GM19467 (cell line): ENCODE measurements at regions not wholly inside any gene's neighbourhood (a gene's known extent, or its start where the extent isn't known, plus 50 kb on each side); places are given as distances from the start of the nearest gene placed in this dataset.

Experiments
- ATAC-seq: cut with Tn5 transposase; IDR thresholded peaks from one replicate; pipeline ENCODE4 v1.9.1; 2021; ENCODE audit warnings: mild to moderate bottlenecking, moderate library complexity; ENCODE audit not compliant: unreplicated experiment

DNA sequence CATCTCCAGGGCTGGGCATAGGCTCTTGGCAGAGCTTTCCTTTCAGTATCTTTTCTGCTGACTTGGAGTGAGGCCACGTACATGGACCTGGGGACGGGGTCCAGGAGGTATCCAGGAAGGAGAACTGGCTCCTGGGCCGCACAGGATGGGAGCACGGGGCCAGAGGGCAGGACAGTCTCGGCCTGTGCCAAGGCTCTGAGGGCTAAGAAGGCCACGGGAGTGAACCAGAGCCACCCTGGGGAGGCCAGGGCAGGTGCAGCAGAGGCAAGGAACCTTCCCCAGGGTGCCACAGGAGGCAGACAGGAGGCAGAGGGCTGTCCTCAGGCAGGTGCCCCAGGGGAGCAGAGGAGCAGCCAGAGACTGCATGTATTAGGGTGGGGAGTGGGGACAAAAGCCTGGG, 50.3 kb downstream of the PLXNA1 start:
- ATAC-seq: no peak

DNA sequence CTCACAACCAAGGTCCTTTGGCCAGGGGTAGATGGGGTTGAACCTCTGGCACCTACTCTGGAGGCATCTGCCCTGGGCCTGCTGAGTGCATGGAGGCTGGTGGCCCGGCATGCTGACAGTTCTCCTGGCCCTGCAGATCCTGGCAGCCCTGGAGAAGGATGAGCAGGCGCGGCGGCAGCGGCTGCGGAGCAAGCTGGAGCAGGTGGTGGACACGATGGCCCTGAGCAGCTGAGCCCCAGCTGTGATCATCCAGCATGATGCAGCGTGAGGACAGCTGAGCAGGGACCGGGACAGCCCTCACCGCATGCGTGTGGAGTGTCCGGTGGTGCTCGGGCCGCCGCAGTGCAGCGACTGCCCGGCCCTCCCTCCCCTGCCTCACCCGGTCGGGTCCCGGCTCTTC, 50.9 kb downstream of the PLXNA1 start:
- ATAC-seq: no peak

DNA sequence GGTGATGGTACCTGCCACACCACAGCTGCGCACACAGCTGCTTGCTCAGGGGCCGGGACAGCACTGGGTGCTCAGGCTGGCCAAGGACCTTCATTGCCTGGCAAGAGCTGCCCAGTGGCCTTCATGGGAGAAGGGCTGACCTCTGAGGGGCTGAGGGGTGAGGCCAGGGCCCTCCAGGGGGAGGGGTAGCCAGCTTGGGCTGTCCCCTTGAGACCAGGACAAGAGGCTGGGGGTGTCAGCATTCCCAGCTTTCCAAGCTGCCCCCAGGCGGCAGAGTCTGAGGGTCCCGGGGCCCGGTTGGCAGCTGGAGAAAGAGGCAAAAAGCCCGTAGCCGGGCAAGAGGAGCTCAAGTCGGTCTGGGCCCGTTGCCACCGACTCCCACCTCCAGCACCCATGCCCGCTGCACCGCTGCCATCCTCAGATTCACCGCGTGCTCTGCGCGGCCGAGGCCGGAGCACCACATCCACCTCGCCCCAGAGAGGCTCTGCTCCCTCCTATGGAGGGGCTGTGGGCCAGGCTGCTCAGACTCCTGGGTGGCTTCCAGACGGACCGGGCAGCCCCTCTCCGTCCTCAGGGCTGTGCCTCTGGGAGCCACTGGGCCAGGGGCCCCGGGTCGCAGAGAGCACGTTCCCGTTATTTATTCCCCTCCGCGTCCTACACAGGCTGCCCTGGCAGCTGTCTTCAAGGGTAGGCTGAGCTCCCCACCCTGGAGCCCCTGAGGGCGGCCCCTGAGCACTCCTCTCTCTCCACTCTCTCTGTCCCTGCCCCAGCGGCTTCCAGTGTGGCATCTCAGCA, 51.5 kb downstream of the PLXNA1 start:
- ATAC-seq: no peak

- no peak for ATAC-seq
Measured at GRCh38 chr3:127034990-127035652, 52.2 kb downstream of the PLXNA1 start.

DNA sequence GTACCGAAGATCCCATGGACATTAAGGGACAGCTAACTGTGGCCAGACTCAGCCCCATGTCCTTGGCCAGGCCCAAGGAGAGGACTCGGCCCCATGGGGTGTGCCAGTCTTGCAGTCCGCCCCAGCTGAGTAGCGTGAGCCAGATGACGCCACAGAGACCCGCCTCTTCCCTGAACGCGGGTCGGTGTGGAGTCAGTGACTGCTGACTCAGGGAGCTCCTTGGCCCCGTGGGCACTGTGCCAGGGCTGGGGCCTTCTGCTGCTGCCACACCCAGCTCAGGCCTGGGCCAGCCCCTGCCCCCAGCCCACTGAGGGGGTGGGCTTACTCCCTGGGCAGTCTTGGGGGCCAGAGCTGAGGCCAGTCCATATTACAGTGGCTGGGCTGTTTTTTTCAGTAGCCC, 52.8 kb downstream of the PLXNA1 start:
- no peak for ATAC-seq

DNA sequence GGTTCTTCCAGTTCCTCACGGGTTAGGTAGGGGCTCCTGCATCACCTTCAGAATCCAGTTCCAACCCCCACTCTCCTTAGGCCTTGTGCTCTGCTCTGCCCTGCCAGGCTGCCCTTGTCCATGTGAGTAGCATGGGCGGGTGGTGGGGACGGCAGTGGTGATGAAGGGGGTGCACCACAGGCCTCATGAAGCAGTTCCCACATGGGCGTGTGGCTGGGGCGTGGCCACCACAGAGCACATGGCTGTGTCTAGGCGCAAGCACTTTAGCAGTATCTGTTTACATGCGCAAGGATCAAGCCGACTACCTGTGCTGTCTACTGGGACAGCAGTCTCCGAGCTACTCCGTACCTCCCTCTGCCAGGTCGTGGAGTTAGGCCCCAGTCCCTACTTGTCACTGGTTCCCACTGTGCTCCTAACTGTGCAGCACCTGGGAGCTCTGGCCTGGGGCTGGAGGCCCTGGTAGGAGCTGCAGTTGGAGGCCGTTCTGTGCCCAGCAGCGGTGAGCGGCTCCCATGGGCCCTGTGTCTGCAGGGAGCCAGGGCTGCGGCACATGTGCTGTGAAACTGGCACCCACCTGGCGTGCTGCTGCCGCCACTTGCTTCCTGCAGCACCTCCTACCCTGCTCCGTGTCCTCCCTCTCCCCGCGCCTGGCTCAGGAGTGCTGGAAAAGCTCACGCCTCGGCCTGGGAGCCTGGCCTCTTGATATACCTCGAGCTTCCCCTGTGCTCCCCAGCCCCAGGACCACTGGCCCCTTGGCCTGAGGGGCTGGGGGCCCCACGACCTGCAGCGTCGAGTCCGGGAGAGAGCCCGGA, 53.5 kb downstream of the PLXNA1 start:
- ATAC-seq: no peak

DNA sequence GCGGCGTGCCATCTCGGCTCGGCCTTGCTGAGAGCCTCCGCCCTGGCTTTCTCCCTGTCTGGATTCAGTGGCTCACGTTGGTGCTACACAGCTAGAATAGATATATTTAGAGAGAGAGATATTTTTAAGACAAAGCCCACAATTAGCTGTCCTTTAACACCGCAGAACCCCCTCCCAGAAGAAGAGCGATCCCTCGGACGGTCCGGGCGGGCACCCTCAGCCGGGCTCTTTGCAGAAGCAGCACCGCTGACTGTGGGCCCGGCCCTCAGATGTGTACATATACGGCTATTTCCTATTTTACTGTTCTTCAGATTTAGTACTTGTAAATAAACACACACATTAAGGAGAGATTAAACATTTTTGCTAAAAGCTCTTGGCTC, 54.1 kb downstream of the PLXNA1 start:
- ATAC-seq: no peak

GRCh38 chr3:127037418-127037841, 54.5 kb downstream of the PLXNA1 start:
- no peak for ATAC-seq

DNA sequence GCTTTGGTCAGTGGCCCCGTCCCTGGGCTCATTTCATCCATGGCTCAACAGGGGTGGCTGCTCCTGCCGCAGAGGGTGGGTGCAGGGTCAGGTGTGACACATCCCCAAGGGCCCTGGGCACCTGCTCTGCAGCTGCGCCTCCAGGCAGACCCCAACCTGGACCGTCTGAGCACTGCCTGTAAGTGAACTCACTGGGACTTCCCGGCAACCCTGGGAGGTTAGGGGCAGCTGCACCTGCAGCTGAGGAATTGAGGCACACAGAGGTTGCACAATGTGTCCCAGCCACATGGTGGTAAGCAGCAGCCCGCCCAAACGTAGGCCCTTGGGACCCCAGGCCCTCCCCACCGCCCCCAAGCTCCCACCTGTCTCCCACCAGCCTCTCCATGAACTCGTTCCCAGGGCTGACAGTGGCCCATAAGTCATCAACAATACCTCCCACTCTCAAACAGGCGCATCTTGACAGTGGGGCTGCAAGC, 55.1 kb downstream of the PLXNA1 start:
- ATAC-seq: no peak

DNA sequence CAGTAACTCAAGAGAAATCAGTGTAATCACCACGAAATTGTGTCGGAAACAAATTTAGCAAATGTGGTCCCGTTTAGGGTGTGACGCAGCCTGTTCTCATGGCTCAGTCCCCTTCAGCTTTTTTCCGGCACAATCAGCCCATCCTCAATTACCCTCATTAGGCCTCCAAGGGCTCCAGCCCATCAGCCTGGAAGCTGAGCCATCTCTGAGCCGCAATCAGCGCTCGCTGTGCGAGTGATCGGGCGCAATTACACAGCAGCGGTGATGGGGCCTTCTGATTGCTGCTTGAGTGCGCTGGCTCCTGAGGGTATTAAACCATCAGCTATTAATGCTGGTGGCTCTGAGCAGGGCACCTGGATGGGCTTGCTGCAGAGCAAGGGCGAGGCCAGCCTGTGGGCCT, 55.6 kb downstream of the PLXNA1 start:
- ATAC-seq: no peak

- no peak for ATAC-seq
Measured at GRCh38 chr3:127038923-127039581, 56.1 kb downstream of the PLXNA1 start.

DNA sequence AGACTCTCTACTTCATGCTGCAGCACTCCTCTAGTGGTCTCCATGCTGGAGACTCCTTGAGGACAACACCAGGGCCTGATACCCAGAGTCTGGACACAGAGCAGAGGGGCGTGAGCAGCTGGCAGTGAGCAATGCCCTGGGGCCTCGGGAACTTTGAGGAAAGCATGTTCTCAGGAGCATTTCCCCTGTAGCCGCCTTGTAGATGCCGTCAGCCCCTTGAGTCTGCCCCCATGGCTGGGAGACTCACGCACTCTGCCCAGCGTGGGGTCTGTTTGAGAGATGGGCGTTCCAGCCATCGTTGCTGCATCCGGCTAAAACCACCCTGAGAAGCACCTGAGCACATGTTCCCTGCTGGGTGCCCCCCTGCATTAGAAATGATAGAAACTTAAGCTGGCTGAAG, 56.8 kb downstream of the PLXNA1 start:
- ATAC-seq: no peak

GRCh38 chr3:127040216-127040615, 57.3 kb downstream of the PLXNA1 start:
- no peak for ATAC-seq

GRCh38 chr3:127041264-127041820, 58.4 kb downstream of the PLXNA1 start:
- no peak for ATAC-seq

GRCh38 chr3:127041933-127042332, 59.0 kb downstream of the PLXNA1 start:
- no peak for ATAC-seq

DNA sequence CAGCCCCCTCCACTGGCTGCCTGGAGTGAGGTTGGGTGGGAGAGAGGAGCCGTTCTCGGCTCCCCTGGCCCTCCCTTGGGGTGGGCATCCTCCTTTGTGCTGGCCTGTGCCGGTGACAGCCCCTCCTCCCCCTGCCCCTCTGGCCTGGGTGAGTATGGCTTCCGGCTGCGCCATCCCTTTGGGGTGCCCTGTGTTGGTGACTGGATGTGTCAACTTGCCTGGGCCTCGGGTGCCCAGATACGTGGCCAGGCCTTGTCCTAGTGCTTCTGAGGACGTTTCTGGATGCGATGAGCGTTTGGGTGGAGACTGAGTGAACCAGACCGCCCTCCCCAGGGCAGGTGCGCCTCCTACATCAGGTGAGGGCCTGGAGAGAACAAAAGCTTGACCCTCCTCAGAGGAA, 59.7 kb downstream of the PLXNA1 start:
- no peak for ATAC-seq

DNA sequence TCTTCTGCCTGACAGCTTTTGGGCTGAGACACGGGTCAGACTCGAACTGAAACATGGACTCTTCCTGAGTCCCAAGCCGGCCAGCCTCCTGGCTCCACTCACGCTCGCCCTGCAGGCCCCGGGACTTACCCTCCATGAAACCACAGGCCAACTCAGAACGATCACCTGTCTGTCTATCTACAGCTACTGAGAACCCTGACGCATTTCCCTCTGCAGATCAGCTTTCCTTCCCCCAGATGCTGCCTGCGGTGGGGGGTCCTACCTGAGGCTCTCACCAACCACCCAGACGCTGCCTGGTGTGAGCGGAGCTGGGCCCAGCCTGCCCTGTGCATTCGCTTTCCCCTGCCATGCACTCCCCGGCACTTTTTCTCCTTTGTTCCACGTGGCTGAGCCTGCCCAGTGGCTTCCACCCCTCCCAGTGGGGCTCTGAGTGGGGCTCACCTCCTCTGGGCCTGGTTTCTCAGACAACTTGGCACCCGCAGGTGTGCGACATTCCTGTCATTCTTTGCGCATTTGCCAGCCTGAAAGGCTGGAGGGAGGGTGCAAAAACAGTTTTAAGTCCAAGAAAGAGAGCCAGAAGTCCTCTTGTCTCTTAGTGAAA, 60.2 kb downstream of the PLXNA1 start:
- no peak for ATAC-seq

DNA sequence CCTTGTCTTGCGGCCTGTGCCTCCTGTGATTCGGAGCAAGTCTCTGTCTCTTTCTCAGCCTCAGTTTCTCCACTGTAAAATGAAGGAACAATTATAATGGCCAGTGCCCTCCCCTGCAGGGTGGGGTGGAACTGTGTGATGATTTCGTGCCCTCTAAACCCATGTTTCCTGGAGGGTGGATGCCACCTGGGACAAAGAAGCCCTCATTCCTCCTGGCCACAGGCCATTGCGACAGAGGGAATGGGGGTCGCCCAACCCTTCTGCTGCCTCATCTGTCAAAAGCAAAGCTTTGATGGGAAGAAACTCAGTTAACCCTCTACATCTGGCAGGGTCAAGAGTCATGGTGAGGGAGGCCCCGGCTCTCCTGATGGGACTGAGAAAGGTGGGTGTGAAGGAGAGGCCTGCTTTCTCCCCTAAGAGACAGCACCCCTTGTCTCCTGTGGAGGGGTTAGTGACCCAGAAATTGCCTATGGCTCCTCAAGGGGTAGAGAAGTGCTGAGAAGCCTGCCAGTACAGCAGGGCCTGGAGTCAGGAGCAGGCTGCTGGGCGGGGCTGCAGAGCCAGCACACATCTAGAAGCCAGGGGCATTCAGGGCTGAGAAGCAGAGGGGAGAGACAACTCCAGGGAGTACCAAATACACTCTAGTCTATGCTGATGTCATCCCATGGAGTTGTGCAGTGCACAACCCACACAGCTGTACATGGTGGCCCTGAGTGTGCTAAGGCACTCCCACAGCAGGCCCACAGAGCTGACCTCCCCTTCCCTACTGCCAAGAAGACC, 61.0 kb downstream of the PLXNA1 start:
- no peak for ATAC-seq

DNA sequence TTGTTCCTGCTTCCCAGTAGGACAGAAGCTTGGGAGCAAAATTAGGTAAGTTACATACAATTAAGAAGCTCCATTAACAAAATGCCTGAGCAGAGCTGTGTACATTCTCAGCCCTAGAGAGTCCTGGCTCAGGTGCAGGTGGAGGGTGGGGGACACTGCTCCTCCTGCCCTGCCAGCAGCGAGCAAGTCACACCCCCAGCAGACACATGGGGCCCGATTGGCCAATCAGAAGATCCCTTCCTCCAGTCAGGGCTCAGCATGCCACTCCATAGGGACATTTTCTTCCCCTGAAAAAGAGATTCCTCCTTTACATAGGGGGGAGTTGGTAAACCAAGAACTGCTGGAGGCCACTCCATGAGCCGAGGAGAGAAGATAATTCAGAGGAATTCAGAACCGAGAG, 62.1 kb downstream of the PLXNA1 start:
- ATAC-seq: no peak
